Progenitor cell of endocrine pancreas (in vitro differentiated cells): ENCODE measurements at regions not wholly inside any gene's neighbourhood (a gene's known extent, or its start where the extent isn't known, plus 50 kb on each side); places are given as distances from the start of the nearest gene placed in this dataset.

Experiments
- DNase-seq: peaks from one replicate; pipeline ENCODE4 v3.0.0; 2021; ENCODE audit warnings: low spot score; ENCODE audit not compliant: unreplicated experiment
- H3K27ac Mint-ChIP-seq: 2 replicates; pipeline ENCODE4 v1.8.0; 2021; ENCODE audit warnings: mild to moderate bottlenecking, moderate library complexity, mixed read lengths
- H3K27me3 Mint-ChIP-seq: 2 replicates; pipeline ENCODE4 v1.8.0; 2021; ENCODE audit warnings: mixed read lengths
- H3K36me3 Mint-ChIP-seq: 2 replicates; pipeline ENCODE4 v1.8.0; 2022; ENCODE audit warnings: mixed read lengths; ENCODE audit not compliant: insufficient read depth
- H3K4me1 Mint-ChIP-seq: 2 replicates; pipeline ENCODE4 v1.8.0; 2021; ENCODE audit warnings: low read depth, mixed read lengths
- H3K4me3 Mint-ChIP-seq: 2 replicates; pipeline ENCODE4 v1.8.0; 2021; ENCODE audit warnings: low read depth, mild to moderate bottlenecking, moderate library complexity, mixed read lengths
- H3K9me3 Mint-ChIP-seq: 2 replicates; pipeline ENCODE4 v1.8.0; 2021; ENCODE audit warnings: low read depth, mixed read lengths
- CTCF ChIP-seq: fragments of 200-600 bp; sonication (generic); IDR thresholded peaks from one replicate; pipeline ENCODE4 v1.5.0; 2021; ENCODE audit warnings: antibody characterized with exemption, mild to moderate bottlenecking; ENCODE audit not compliant: unreplicated experiment

DNA sequence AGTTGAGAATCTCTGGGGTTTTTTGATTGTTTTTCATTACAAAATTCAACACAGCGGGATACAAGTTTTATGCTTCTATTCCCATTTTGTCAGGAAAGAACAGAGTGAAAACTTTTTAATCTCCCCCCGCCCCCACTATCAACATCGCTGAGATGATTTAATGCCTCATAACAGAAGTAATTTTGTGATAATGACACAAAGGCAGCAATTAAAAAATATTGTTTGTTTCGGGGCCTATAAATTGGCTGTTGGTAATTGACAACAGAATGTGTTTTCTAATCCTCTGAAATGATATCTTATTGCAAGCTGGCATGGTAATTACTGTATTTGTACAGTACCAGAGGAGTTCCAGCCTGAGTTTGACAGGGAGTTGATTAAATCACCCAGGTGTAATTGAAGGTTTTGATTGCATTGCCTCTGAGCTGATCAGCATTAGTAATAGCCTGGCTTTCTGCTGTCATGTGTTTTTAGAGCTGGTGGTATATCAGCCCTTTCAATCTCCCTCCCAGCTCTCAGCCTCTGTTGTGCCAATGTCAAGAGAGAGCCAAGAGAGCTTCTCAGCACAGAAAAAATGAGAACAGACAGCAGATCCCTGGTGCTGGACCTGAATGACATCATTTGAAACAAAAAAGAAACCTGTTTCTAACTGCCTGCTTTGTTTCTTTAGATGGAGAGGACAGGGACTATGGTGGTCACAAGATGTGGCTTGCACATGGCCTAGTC, 265.1 kb downstream of the FAM76B start:
- Mint-ChIP-seq H3K27ac (no peak overlapping the region), H3K4me3 (no peak overlapping the region), H3K36me3 (no peaks in the 10 kb centered on the region), H3K4me1 (peaks cover 1% of the 10 kb centered on the region), H3K27me3 (no peaks in the 10 kb centered on the region), H3K9me3 (no peaks in the 10 kb centered on the region)
- TF ChIP-seq CTCF = no peak
- DNase-seq = no peak

- Mint-ChIP-seq H3K27me3 (no peaks in the 10 kb centered on the region), H3K9me3 (no peaks in the 10 kb centered on the region), H3K4me3 (no peak overlapping the region), H3K4me1 (peaks cover 1% of the 10 kb centered on the region), H3K27ac (no peak overlapping the region), H3K36me3 (no peaks in the 10 kb centered on the region)
- DNase-seq = no peak
- TF ChIP-seq CTCF = no peak
Measured at GRCh38 chr11:95522874-95523273, 266.7 kb downstream of the FAM76B start.

- Mint-ChIP-seq H3K27ac (no peak overlapping the region), H3K9me3 (no peaks in the 10 kb centered on the region), H3K27me3 (no peaks in the 10 kb centered on the region), H3K36me3 (no peaks in the 10 kb centered on the region), H3K4me3 (no peak overlapping the region), H3K4me1 (peaks cover 1% of the 10 kb centered on the region)
- TF ChIP-seq CTCF = no peak
- no peak for DNase-seq
Measured at GRCh38 chr11:95521862-95522261, 267.7 kb downstream of the FAM76B start.

DNA sequence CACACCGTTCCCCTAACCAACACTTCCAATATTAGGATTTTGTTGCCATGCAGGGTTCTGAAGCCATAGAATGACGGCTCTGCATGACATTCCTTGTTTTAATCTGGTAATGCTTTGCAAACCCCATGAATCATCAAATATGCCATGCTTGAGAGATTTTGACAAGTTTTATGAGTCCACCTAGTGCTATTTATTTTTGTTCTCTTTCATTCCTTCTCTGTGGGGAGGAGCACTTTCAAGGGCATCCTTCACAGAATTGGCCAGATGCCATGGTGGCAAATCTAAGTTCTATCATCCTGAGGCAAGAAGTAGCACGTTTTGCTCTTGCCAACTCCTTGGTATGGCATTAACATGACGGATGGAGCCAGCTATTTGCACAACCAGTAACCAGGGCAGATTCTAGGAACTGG, 268.4 kb downstream of the FAM76B start:
- Mint-ChIP-seq H3K36me3 (no peaks in the 10 kb centered on the region), H3K27me3 (no peaks in the 10 kb centered on the region), H3K4me1 (peaks cover 1% of the 10 kb centered on the region), H3K27ac (no peak overlapping the region), H3K9me3 (no peaks in the 10 kb centered on the region), H3K4me3 (no peak overlapping the region)
- no peak for DNase-seq
- no peak for TF ChIP-seq CTCF

DNA sequence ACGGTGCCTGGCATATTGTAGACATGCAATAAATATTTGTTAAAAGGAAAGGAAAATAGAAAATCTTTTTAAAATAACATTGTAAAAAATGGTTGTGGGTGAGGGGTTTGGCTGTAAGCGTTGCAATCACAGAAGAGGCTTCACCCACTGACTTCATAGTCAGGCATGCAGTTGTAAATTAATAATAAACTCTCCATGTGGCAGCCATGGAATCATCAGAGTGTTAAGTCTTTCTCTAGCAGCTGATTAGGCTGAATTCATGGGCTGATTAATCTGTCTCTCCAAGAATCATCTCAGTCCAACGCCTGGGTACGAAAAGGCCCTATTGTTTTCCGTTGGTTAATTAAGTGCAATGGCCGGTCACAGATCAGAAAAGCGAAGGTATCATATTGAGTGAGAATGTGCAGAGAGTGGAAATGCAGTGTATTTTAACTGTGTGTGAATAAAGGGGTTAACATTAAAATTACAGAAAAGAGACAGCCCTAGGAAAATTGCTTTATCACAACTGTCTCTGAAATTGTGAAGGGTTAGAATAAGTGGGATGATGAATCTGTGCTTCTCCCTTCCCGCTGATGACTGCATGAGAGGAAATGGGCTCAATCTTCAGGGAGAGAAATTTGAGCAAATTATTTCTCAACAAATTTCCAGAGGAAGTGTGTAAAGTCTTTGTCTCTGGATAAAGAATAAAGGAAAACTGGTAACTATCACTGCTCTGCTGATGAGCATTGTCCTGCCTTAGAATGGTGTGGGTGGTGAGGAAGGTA, 269.0 kb downstream of the FAM76B start:
- H3K4me1 Mint-ChIP-seq = no peaks in the 10 kb centered on the region

More for the DNA sequence above, 269.0 kb downstream of the FAM76B start:
- Mint-ChIP-seq H3K9me3 (no peaks in the 10 kb centered on the region), H3K4me3 (no peak overlapping the region), H3K36me3 (no peaks in the 10 kb centered on the region), H3K27ac (no peak overlapping the region), H3K27me3 (peaks cover 3% of the 10 kb centered on the region)
- no peak for TF ChIP-seq CTCF
- no peak for DNase-seq
